Hematopoietic multipotent progenitor cell treated with erythropoietin and hydrocortisone succinate and interleukin-3 and kit ligand, for 6 days (in vitro differentiated cells): ENCODE measurements at regions not wholly inside any gene's neighbourhood (a gene's known extent, or its start where the extent isn't known, plus 50 kb on each side); places are given as distances from the start of the nearest gene placed in this dataset.
A peak's percentile ranks its signal among the peaks of the same experiment; 100 is the strongest.
"Not testable (repeated sequence)": the region's sequence is repeated elsewhere in the genome, so short reads cannot be mapped to it uniquely, and the experiment has no call there.

Experiments used
- DNase-seq: peaks from one replicate; pipeline ENCODE4 v3.0.0-alpha.2; 2015

DNA sequence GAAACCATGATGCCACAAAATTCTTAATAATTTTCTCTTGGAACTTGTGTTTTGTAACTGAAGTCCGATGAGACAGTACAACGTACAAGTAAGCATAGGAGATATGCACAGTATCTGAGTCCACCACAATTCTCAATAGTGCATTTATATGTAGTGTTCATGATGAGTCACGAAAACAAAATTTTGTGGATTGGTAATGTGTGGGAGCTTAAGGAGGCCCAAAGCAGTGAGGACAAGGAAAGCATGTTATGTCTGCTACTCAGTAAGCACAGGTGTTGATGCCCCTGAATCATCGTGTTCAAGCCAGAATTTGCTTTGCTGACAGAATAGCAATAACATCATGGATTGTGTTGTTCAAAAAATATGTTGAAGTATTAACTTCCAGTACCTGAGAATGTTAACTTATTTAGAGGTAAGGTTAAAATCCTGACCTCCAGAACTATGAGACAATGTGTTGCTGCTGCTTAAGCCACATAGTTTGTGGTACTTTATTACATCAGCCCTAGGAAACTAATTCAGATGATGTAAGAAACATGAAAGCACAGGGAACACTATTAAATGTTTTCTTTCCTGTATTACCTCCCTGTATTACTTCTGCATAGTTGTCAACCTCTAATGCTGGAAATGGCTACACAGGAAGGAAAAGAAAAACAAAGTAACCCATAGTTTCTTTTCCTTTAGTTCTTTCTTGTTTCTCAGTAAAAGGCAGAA lies 201.3 kb downstream of the SLITRK6 start:
- no peak for DNase-seq

DNA sequence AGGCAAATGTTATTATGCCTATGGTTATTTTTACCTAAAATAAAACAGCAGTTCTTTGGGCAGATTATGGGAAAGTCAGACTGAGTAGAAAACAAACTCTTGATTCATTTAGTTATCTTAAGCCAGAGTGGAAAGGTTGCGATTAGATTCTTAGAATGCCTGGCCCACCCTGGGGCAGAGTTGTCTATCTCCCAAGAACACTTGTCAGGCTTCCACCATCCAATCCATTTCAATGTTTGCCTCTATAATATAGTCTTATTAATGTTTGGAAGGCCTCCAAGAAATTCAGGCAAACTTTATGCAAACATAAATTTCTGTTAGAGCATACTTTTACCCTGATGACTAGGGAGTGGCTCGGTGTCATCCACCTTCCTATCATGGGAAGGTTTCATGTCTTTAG lies 207.0 kb downstream of the SLITRK6 start:
- DNase-seq = peak; percentile 71

DNA sequence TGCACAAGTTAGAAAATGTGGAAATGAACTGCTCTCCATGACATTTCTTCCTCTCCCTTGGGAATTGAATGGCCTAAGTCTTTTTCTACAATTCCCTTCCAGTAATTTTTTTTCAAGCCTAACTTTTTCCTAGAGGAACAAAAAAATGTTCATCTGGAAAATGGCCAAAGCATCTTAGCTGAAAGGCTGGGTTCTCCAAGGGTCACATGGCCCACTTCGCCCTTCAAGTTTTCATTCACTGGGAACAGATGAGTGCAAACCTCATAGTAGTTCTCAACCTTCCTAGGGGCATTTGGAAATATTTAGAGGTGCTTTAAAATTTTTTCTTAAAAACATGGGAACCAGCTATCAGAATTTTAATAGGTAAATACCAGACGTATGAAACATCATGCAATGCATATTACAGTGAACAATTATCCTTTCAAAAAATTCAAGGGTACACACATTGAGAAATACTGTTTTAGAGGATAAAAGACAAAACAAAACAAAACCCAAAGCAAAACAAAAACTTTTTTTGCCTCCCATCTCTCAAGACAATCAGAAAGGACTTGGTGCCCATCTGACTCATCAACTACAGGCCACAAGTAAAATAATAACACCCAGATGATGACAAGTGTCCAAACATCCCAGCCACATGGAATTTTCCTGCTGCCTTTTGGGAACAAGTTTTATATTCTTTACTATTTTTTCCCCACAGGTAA lies 208.8 kb downstream of the SLITRK6 start:
- no peak for DNase-seq

DNA sequence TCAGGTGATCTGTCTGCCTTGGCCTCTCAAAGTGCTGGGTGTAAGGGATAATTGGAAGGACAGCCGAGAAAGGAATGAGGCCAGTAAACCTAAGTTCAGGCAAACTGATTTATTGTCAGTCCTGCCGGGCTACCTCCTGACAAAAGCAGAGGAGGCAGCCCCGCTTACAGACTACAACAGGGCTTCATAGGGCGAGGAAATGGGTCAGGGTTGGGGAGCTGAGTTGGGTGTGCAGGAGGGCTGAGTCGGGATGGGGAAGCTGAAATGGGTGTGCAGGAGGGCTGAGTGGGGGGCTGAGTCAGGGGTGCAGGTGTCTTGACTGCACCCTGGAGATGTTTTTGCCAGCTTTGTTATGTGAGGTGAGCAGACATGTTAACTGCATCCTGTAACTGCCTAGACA lies 210.2 kb downstream of the SLITRK6 start:
- no peak for DNase-seq

DNA sequence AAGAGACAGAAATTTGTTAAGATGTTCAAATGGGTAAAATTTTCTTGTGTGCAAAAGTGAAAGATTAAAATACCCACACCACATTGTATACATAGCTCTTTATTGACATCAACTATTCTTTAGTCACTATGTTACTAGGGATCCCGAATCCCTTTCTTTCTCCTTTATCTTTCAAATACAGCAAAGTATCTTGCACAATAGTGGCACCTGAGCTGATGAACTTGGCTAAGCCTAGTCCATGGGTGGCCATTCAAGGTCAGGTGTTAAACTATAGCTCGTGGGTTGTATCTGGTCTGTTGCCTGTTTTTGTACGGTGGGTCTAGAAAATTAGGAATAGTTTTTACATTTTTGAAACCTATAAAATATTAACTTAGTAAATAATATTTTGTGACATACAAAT lies 210.9 kb downstream of the SLITRK6 start:
- no peak for DNase-seq

DNA sequence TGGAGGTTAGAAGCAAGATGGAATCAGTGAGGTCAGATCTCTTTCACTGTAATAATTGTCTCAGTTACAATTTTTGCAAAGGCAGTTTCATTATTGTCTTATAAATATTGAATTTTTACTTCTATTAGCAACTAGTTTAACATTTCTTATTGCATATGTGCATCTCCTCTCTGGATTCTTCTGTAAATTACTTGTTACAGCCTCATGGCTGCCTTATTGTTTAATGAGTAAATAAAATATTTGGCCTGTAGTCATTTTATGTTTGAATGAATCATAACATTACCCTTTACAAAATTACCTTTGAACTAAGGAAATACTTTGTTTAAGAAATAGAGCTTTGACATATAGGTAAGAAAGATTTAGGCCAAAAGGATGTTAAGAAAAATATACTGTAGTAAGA lies 212.4 kb downstream of the SLITRK6 start:
- DNase-seq = no peak

DNA sequence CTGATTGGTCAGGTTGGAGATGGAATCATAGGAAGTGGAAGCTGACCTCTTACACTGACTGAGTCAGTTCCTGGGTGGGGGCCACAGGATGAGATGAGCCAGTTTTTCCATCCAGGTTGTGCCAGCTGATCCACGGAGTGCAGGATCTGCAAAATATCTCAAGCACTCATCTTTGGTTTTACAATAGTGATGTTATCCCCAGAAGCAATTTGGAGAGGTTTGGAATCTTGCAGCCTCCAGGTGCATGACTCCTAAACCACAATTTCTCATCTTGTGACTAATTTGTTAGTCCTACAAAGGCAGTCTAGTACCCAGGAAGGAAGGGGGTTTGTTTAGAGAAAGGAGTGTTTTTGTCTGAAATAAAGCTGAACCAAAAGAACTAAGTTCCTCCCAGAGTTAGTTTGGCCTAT lies 212.8 kb downstream of the SLITRK6 start:
- no peak for DNase-seq

DNA sequence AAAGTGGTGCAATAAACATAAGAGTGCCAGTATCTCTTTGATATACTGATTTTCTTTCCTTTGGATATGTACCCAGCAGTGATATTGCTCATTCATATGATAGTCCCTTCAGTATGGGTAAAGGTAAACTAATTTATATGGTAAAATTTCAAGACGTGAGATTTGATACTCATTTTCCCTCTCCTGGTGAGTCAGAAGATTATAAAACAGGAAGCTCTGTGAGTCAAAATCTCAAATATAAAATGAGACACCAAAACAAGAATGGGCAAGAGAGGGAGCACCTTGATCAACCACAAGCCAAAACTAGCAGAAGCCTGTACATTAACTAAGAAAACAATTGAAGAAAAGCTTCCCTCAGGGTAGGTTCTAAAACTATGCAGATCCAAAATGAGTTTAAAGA lies 216.3 kb downstream of the SLITRK6 start:
- no peak for DNase-seq

DNA sequence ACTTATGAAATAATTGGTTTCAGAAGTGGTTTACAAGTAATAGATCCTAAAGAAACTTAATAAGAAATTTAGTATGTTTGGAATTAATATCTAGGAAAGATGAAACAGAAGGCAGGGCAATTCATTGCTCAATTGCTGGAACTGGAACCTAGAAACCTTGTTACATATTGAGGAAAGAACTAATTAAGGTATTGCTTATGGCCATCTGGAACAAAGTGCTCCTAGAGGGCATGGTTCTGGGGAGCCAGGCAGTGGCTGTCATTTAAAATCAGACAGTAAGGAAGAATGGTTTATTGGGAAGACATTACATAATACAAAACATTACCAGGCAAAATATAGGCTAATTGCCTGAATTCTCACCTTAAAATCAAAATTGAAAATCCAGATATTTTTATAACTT lies 224.1 kb downstream of the SLITRK6 start:
- DNase-seq = no peak

DNA sequence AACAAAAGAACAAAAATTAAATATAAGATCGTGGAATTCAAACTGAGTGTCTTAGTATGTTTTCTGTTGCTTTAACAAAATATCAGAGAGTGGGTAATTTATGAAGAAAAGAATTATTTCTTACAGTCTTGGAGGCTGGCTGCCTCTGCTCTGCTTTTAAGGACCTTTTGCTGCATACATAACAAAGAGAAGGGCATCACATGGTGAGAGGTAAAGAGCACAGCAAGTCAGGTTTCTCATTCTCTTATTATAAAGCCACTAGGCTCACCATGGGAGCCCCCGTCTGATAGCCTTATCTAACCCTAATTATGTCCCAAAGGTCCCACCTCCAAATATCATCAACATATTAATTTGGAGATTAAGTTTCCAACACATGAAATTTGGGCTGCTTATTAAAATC lies 231.3 kb downstream of the SLITRK6 start:
- no peak for DNase-seq

DNA sequence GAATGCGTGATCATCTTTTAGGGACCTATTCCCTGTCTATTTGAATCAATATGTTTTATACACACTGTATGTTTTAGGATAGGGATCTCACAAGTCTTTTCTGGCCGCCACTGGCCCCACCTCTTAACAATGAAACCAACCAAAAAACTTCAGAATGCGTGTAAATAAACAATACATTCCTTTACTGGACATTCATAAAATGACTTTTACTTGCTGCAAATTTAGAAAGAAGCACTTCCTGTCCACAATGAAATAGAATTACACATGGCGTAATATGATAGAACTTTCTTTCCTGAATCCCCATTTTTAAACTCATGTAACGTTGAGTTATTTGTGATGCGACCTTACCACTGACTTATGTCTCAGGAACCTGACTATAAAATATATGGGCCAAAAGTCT lies 233.6 kb downstream of the SLITRK6 start:
- no peak for DNase-seq

DNA sequence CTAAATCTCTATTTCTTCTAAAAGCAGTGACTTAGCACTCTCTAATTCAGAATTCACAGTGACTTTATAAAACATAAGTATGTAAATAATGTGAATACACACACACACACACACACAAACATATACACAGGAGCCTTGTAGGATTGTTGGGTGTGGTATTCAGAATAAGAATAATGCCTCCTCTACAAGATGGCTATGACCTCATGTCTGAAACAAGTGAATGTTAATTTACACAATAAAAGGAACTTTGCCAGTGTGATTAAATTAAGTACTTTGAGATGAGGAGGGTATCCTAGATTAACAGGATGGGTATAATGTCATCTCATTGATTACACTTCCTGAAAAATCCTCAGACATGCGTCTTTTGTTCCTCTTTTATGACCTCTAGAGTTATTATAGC lies 234.6 kb downstream of the SLITRK6 start:
- DNase-seq = no peak

DNA sequence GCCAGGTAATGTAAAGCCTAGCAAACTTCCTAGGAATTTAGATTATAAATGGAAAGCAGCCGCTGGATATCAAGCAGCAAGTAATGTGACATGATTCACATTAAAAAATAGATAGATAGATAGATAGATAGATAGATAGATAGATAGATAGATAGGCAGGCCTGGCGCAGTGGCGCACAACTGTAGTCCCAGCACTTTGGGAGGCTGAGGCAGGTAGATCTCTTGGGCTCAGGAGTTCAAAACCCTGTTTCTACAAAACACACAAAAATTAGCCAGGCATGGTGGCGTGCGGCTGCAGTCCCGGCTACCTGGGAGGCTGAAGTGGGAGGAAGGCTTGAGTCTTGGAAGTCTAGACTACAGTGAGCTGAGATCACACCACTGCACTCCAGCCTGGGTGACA lies 236.9 kb downstream of the SLITRK6 start:
- DNase-seq = no peak

DNA sequence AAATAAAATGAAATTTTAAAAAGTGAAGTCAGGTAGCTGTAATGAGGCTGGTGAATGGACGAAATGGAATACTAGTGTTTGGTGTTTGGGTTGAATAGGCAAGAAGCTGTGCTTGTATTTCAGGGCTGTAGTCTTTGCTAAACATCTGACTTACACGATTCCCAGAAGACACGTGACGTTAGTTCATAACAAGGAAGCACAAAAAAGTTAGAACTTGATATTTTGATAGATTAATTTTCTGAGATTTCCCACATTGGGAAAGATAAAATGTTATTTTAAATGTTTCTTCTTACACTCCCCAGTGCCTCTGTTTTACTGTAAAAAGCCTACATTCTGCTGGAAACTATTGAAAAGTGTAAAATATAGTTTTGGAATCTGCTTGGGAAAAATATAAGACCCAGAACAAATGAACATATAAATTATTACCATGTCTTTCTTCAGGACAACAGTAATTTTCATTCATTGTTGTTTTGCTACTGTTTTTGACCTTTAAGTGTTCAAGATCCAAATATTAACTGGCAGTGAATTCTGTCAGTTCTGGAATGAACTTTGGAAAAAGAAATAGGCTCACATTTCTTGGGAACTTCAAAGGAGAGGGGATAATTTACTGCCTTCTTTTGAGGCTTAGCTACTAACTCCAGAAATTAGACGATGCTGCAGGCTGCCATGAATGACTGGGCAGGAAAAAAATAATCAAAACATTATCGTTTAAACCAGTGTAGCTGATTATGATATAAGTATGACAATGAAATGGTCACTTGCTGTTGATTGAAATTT lies 241.3 kb downstream of the SLITRK6 start:
- DNase-seq = no peak

DNA sequence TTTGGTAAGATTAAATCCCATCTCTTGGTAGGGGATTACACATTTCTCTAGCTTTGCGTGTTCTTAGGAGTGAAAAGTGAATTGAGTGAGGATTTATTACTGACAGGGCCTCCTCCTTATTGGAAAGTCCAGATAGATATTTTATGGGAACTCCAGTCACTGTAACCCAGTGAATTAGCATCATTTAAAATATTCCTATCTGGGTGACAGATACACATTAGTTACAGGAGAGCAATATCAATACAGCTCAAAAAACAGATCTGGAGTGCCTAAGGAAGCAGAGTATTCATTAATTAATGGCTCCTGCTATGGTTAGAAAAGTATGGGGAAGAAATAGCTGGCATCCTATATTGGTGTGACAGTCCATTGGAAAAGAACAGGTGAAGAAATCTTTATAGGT lies 248.2 kb downstream of the SLITRK6 start:
- no peak for DNase-seq

DNA sequence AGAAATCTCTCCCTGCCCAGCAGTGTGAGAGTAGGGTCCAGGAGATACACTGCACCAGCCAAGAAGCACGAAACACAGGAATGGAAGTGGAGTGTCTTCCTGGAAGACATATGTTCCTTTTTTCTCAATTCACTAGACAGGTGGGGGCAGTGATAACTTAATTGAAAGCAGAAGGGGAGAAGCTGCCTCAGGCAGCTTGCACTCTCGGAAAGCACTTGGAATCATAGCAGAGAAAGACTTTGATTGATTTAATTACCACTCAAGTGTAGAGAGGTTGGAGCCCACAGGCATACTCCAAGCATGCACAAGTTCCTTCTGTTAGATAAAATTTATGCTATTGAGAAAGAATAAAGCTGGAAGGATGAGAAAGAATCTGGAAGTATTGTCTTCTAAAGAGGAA lies 249.4 kb downstream of the SLITRK6 start:
- no peak for DNase-seq

DNA sequence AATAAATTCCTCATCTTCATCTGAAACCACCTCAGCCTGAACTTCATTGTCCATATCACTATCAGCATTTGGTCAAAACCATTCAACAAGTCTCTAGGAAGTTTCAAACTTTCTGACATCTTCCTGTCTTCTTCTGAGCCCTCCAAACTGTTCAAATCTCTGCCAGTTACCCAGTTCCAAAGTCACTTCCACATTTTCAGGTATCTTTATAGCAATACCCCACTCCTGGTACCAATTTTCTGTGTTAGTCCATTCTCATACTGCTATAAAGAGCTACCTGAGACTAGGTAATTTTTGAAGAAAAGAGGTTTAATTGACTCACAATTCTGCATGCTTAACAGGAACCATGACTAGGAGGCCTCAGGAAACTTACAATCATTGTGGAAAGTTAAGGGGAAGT lies 250.4 kb downstream of the SLITRK6 start:
- DNase-seq = not testable (repeated sequence)

DNA sequence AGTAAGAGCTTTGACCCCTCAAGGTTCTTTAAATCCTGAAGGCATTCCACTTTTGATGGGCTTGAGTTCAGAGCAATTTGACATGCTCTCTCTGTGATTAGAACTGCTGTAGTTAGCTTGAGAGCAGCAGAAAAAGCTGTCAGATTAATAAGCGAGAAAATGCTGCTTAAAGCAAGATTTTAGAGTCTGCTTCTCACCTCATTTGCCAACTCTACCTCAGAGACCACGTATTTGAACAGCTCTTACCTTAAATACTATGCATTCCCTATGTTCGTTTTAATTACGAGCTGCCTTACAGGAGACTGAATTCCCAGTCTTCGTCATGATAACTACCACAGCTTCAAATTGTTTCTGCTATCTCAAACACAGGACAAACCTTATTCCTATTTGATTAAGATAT lies 253.4 kb downstream of the SLITRK6 start:
- no peak for DNase-seq

DNA sequence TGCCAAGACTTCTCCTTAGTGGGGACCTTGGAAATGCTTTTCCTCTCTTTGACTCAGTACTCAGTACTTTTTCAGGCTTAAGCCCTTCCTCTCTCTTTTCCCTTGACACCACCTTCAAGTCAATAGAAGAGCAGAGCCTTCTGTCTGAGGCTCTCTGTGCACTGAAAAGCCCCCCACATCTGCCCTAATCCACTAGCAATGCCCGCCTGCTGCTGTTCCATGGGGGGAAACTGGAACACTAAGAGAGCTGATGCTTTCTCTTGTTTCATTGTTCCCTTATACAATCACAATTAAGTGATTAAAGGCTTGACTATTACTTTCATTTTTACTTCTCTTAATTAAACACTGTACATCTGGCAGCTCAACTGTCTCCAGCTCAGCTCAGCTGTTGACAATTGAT lies 254.5 kb downstream of the SLITRK6 start:
- no peak for DNase-seq

DNA sequence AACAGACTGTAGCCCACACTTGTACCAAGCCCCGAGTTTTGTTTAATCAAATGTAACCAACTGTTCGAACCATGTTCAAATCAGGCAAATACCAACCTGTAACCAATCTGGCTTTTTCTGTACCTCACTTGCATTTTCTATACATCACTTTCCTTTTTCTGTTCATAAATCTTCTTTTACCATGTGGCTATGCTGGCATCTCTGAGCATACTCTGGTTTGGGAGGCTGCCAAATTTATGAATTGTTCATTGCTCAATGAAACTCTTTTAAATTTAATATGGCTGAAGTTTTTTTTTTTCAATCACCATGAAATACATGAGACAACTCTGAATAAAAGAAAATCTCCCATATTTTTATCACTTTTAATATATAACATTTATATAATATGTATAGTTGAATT lies 256.1 kb downstream of the SLITRK6 start:
- peak; percentile 41 for DNase-seq

DNA sequence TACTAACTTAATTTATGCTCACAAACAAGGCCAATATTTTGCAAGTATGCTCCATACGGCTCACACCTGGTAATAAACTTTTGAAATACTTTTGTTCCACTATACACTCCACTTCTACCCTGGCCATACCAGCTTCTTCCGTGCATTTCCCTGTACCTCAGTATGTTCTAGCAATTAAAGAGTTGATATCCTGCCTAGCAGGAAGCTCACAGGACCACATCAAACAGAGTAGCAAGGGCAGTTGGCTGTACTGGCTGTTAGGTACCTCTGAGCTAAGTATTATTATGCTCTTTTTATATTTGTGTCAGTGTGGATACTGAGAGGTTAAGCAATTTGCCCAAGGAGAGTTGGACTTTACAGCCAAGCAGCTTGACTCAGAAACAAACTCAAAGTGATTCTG lies 257.7 kb downstream of the SLITRK6 start:
- DNase-seq = no peak

DNA sequence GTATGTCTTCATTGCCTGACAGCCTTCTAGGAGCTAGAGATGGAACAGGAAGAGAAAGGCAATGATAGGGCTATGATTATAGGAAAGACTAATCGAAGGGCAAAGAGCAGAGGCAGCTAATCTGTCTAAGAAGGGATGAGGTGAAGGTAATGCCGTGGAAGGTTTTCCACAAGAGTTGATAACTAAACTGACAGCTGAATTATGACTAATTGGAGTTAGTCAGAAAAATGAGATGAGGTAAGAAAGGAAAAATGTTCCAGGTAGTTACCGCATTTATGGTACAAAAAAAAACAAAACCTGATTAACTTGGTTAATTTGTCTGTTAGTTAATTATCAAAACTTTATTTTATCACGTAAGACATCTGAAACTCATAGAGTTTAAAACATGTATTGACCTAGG lies 260.3 kb downstream of the SLITRK6 start:
- no peak for DNase-seq

DNA sequence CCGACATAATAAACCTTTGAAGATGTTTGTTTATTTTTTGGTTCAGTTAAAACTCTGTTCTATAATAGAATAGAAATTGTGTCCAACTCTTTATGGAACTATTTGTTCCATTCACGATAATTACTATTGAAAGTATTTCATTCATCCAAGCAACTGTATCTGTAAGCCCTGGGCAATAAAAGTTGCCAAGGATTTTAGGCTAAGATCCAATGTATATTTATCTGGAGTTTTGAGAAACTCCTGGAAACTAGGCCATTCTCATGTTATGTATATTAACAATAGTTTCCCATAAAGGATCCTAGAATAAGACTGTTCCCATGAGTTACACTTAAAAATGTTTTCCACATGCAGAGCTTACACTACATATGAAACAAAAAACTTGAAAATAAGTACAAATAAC lies 261.6 kb downstream of the SLITRK6 start:
- DNase-seq = no peak

DNA sequence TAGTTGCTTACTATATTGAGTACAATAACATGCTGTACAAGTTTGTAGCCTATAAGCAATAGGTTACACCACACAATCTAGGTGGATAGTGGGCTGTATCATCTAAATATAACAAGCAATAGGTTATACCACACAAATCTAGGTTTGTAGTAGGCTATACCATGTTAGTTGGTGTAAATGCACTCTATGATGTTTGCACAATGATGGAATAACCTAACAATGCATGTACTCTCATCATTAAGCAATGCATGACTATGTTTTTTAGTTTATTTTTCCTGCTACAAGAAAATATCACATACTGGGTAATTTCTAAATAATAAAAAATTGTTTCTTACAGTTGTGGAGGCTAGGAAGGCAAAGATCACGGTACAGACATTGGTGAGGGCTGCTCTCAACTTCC lies 262.5 kb downstream of the SLITRK6 start:
- DNase-seq = no peak
